ENCODE measurements at regions not wholly inside any gene's neighbourhood (a gene's known extent, or its start where the extent isn't known, plus 50 kb on each side); places are given as distances from the start of the nearest gene placed in this dataset.

DNA sequence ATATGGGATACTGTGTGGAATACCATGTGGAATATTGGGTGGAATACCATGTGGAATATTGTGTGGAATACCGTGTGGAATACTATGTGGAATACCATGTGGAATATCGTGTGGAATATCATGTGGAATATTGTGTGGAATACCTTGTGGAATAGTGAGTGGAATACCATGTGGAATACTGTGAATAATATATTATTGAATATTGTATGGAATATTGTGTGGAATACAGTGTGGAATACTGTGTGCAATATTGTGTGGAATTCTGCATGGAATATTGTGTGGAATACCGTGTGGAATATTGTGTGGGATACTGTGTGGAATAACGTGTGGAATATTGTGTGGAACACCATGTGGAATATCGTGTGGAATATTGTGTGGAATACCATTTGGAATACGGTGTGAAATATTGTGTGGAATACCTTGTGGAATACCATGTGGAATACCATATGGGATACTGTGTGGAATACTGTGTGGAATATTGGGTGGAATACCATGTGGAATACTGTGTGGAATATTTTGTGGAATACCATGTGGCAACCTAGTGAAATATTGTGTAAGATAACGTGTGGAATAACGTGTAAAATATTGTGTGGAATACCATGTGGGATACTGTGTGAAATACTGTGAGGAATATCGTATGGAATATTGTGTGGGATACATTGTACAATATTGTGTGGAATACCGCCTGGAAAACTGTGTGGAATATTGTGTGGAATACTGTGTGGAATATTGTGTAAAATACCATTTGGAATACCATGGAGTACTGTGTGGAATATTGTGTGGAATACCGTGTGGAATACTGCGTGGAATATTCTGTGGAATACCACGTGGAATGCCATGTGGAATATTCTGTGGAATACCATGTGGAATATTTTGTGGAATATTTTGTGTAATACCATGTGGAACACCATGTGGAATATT lies 133.9 kb upstream of the CHST15 start:
- DNase-seq (ENCODE audit: low read depth) = no peak

DNA sequence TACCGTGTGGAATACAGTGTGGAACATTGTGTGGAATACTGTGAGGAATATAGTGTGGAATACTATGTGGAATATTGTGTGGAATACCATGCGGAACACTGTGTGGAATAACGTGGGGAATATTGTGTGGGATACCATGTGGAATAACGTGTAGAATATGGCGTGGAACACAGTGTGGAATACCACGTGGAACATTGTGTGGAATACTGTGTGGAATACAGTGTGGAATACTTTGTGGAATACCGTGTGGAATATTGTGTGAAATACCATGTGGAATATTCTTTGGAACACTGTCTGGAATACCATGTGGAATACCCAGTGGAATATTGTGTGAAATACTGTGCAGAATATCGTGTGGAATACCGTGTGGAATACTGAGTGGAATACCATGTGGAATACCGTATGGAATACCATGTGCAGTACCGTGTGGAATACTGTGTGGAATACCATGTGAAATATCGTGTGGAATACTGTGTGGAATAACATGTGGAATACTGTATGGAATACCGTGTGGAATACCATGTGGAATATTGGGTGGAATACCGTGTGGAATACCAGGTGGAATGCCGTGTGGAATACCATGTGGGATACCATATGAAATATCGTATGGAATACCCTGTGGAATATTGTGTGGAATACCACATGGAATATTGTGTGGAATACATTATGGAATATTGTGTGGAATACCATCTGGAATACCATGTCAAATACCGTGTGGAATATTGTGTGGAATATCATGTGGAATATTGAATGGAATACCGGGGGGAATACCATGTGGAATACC lies 133.1 kb upstream of the CHST15 start:
- no peak for DNase-seq (ENCODE audit: low read depth)

DNA sequence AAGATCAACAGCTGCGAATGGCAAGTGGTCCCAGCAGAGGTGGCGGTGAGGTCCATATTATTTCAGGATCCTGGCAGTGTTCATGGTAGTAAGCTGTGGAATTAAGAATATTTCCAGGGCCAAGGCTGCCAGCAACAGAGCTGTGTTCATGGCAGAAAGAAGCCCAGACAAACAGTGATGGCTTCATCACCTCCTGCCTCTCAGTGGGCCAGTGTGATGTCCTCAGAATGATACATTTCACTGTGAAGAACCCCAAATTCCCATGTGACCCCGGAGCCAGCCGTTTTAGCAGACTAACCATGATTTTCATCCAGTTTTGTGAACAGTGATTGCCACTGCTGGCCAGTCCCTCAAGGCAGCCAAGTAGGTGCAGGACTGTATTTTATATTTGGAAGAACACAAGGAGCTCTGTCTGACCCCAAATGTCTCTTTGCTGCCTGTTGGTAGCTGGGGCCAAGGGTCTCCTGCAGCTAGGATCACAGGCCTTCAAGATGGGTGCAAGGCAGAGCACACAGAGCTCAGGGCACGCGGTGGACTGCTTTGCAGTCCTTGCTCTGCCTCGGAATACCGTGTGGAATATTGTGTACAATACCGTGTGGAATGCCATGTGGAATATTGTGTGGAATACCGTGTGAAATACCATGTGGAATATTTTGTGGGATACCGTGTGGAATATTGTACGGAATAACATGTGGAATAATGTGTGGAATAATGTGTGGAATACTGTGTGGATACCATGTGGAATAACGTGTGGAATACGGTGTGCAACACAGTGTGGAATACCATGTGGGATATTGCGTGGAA lies 132.3 kb upstream of the CHST15 start:
- no peak for DNase-seq (ENCODE audit: low read depth)

DNA sequence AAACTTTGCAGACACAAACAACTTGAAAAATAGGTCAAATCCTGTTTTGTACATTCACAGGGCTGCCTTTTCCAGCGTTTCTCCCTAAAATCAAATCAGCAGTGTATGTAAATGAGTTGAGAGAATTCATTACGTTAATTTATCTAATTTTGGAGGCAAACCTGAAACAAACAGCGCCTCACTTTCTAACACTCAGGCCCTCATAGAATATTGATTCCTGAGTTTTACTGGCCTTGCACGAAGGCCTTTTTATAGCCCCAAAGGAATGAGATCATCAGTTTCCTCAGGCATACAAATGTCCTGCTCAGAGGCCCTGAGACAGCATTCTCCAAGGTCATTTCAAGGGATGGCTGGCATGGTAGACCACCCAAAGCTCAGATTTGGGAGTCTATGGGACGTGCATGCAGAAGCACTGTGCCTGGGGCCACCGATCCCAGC lies 131.7 kb upstream of the CHST15 start:
- no peak for DNase-seq (ENCODE audit: low read depth)

DNA sequence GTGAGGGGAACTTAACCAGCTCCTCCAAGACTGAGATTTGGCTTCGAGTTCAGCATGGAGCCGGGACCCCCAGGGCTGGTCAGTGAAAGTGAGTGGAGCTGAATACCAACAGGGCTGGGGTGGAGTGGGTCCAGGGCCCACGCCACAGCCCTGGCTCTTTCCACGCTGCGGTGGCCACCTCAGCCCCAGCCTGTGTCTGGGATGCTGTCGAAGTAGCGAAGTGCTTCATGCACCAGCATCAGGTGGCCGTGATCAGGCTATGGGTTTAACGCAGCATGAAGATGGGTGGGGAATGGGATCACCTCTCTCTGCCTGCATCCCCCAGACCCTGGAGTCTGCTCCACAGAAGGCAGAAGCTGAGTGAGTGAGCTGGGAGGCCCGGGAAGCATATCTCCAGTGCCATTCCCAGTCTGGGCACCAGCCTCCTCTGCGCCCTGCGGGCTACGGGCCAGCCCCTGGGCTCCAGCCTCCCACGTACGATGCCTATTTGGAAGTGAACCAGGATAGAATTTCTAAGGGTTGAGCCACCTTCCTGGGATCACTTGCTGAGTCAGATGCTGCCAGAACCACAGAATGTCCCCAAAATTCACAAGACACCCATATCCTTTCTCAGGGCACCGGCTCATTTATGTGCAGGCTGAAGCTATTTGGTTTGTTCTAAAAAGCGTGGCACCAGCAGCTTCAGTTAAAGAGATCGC lies 131.1 kb upstream of the CHST15 start:
- no peak for DNase-seq (ENCODE audit: low read depth)

DNA sequence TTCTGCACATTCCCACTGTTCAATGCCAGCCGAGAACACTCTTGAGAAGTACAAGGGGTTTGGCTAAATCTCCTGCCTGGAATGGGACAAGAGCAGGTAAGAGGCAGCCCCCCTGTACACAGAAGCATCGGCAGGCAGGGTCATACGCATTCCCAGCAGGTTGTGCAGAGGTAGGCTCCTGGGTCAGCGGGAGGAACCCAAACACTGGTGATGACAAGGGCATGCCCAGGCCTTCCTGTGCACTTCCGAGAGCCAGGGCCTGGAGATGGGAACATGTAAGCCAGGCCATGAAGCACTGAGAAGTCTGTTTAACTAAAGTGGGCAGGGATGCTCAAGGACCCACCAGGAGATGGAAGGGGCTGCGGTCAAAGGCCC lies 130.3 kb upstream of the CHST15 start:
- DNase-seq (ENCODE audit: low read depth) = no peak

DNA sequence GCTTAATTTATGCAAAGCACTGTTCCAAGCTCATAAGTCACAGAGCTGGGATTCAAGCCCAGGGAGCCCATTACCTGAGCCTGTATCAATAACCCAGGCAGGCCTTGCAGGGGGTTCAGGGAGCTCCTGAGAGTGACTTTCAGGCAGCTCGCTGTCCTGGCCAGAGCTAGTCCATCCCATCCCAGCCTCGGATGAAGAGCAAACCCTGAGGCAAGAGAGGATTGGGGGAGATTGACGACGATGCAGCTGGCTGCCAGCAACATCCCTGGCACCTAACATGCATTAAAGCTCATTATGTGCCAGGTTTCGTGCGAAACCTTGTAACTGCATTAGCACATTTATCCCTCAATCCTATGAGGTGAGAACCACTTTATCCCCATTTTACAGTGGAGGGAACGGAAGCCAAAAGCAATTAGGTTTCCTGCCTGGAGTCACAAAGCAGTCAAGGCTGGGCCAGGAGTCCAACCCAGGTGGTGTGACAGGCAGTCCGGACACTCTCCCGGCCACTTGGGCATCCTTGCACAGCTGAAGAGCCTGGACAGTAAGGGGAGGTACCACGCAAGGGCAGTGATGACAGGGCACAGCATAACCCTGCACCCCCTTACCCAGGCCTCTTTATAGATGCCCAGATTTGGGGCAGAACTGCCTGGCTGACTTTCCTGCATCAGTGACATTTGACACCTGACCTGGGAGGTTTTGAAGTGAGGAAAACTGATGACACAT lies 129.8 kb upstream of the CHST15 start:
- no peak for DNase-seq (ENCODE audit: low read depth)

DNA sequence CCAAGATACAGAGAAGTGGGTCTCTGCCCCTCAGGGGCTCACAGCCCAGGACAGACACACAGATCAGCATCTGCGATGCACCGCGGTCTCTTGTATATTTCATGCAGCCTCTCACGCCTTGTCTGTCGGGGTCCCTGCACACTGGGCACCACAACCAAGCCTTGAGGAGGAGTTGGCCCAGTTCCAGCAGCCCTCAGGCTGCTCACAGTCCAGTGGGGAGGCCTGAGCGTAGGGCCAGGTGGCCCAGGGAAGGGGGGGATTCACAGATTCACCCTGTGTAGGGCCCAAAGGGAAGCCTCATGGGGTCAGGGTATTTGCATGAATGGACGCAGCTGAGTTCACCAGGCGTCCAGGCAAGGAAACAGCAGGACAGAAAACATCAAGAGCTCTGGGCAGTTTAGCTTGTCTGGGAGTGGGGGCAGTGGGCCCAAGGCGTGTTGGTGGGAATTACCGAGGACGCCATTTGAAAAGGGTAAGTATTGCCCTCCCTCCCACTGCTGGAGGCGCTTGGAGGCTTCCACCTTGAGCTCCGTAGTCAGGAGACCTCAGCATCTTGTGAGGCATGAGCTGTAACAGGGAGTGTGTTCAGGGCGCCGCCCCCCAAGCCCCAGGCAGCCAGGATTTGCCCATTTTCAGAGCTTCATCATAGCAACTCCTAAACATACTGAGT lies 129.1 kb upstream of the CHST15 start:
- no peak for DNase-seq (ENCODE audit: low read depth)

DNA sequence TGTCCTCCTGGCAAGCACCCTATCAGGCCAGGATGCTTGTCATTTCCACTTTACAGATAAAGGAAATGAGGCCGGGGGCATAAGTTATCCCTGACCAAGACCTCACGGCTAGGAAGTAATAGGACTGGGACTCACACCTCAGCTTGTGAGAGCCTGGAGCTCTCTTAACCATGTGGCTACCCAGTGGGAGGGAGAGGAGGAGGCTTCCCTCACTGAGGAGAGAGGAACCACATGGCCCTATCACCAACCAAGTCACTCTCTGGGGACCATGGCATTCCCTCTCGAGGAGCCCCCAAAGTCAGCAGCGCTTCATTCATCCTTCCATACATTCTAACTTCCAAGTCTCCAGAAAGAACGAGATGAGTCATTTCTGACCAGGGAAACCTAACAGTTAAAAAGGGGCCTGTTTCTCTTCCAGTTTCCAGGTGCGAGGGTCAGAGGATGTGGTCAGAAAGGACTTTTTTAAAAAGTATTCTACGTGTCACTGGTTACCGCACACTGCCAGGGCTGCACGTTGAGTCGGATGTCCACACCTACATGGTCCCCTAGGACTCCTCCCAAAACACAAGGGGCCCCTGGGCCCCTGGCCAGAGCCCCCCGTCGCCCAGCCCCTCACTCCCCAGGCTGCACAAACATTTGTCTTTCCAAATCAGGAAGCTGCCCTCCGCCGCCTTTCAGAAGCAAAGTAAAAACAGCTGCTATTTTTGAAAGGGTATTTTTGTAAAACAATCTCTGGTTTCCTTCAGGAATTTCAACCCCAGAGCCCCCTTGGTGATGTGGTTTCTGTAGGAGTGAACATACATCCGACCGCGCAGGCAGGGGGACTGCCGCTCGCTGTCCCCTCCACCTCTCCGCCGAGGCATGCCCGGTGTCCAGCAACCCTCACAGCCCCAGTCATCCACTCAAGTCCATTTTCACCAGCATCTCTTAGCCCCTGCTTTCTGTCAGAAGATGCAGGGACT lies 128.2 kb upstream of the CHST15 start:
- DNase-seq (ENCODE audit: low read depth) = peak; percentile 47

DNA sequence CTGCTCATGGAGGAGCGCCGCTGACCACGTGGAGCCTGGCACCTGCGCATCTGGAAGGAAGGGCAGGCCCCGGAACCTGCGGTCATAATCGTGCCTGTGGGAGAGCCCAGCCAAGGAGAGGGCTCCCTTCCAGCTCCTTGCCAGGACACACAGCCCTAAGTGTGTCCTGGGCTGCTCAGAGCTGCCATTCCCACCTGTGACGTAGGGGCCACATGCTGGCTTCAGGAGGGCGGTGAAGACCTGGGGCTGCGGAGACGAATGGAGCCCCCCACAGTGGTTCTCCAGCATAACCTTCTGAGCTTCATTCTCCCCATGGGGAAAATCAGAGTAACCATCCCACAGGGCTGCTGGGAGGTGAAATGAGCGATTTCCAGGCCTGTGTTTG lies 127.6 kb upstream of the CHST15 start:
- DNase-seq (ENCODE audit: low read depth) = no peak

DNA sequence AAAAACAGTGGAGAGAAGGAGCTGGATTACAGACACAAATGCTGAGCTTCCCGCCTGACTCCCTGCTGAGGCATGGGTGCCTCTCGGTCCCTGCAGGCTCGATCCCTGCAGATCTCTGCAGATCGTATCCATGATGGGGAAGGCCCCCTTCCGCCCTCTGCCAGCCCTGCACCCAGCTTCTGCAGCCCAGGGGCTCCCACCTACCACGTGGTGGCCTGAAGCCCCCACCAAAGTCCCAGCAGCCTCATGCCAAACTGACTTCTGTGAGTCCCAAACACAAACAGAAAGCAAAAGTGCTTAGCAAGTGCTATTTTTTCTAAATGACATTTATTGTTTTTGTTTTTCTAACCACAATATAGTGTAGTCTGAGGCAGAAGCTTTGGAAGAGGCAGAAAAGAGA lies 127.1 kb upstream of the CHST15 start:
- no peak for DNase-seq (ENCODE audit: low read depth)

DNA sequence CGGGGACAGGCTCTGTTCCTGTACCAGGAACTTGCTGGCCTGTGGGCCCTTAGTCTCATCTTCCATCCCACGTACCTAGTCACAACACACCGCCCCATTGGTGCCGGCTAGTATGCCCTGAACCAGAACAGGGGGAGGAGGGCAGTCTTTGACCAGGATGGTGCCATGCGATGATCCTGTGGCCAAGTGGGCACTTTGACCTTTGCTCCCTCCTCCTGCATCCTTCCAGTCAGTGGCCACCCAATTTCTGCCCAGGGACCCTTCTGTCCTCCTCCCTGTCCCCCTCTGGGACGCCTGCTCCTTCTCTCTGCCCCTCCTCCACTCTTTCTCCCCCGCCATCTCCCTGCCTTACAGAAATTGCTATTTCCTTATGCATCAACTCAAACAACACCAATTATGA lies 126.3 kb upstream of the CHST15 start:
- no peak for DNase-seq (ENCODE audit: low read depth)

DNA sequence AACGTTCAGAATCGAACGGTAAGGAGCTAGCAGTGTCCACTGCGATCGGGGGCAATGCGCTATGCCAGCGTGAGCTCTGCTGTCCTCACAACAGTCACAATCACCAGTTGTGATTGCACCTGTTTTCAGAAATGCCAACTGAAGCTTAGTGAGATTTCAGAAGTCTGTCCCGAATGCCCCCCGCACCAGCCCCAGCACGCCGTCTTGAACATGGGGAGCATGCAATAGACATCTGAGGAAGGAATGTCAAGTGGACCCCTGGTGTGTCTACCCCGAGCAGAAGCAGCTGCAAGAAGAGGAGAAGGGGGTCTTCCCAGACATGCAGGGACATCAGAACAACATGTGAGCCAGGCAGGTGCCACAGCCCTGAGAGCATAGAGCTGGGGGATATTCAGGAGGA lies 125.7 kb upstream of the CHST15 start:
- no peak for DNase-seq (ENCODE audit: low read depth)

DNA sequence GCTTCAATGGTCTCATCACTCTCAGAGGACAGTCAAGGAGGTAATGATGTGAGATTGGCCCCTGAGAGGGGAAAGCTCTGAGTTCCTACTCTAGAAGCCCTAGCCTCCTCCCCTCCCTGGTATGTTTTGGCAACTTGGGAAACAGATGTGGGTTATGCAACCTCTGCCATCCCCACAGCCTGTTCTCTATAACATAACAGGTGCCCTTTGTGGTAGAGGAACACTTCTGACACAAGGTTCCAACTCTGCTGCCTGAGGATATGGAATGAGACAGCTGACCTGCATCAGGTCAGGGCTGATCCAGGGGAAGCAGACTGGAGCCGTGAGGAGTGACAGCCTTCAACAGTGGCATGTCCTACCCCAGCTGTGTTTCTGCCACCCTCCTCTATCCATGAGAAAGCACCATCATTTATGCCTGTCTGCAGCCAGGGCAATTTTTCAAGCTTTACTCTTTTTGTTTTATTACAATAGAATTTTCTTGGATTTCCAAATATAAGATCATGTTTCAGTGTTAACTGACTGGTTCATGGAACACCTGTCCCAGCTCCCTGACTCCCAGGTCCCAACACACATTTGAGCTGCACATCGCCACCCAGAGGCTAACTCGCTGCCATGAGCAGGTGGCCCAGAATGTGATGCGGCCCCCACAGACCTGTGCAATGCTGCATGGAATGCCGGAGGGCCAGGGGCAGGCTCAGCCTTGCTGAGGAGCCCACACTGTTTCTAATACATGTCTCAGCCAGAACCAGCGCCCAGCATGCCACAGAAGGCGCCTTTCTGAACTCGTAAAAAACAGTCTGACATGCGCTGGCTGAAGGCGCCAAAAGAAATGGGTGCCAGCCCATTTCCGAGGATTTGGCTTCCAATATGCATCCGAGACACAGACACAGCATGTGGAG lies 124.8 kb upstream of the CHST15 start:
- DNase-seq (ENCODE audit: low read depth) = no peak

DNA sequence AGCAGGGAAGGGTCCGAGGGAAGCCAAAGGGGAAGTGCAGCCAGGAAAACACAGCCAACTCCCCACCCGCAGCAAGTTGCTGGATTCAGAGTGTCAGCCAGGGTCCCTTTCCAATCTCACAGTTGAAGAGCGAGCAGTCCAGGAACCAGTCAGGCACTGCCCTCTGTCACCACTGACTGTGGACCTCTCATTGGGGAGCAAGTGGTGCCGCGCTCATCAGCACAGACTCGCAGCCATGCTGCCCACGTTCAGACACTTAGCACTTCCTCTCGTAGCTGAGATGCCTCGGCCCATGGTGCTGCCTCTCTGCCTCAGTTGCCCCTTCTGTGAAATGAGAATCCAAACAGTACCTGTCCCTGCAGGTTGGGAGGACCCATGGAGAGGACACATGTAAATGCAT lies 123.6 kb upstream of the CHST15 start:
- DNase-seq (ENCODE audit: low read depth) = no peak

DNA sequence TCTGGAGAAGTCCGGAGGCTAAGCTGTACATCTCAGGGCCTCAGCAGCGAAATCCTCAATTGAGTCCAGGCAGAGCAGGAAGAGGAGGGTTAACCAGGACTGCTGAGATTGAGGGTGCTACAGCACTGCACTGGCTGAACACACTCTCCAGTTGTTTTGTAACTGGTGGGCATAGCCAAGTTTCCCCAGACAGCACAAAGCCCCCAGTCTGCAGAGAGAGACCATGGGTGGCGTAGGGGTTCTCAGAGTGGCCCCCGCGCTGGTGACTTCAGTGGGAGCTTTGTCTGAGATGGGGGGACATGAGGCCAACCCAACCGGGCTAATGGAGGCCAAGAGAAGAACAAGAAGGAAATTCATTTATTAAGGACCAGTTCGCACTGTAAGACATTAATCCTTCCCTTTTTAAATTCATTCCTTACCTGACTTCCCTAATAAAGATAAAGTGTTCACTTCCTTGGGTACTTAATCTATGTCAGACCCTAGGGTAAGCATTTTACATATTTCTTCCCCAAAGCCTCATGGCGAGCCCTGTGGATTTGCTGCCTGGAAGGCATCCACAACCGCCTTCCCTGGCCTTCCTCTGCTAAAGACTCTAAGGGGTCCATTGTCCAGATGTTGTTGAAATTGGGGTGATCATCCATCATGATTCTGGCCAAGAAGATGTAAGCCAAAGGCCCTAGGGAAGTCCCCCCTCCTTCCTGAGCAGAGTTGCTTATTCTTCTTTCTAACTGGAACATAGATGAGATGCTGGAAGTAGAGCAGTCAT lies 121.4 kb upstream of the CHST15 start:
- DNase-seq (ENCODE audit: low read depth) = no peak

DNA sequence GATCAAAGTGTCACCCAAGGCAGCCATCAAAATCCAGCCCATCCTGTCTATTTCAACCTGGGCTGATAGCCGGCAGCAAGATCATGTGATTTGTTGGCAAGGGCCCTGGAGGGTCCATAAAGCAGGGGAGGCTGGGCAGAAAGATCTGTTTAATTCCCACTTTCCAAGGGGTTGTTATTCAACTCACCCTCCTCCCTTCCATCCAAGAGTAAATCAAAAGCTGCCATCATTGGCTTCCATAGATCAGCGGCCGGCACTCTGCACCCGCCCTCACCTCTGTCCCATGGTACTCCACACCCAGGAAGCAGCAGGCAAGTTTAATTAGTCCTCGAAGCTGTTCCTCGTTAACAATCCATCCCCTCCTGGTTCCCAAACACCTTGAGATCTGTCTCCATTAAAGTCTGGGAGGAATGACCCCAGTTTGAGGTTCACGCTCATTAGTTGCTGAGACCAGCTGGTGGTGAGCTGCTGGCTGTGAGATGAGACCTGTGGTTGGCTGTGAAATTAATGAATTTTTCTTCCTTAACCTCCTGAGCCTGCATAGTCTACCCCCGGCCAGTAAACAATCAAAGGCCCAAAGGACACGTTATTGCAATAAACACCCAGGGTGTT lies 120.6 kb upstream of the CHST15 start:
- no peak for DNase-seq (ENCODE audit: low read depth)
